UCSD-AML1 (cell line): ENCODE measurements at regions not wholly inside any gene's neighbourhood (a gene's known extent, or its start where the extent isn't known, plus 50 kb on each side); places are given as distances from the start of the nearest gene placed in this dataset.

Source experiments
- DNase-seq: peaks from one replicate; lab custom pipeline; 2025; ENCODE audit not compliant: unreplicated experiment; lab: John Stamatoyannopoulos, UW

DNA sequence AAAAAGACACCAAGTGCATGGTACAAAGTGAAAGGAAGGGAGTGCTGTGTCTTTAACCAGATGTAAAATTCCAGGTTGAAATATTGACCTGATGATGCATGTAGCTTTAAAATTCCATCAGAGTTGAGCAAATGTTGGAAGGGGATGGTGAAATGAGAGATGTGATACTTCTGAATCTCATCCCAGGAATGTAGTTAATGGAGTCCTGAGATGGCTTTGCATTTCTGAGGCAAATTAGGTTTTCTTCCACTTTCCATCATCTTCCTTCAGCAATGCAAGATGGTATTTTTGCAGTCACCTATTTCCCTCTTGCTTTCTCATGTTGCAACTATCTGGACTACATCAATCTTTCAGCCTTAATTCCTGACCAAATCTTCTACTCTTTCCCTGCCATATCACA, 194.1 kb upstream of the MIR17HG start:
- DNase-seq = no peak

DNA sequence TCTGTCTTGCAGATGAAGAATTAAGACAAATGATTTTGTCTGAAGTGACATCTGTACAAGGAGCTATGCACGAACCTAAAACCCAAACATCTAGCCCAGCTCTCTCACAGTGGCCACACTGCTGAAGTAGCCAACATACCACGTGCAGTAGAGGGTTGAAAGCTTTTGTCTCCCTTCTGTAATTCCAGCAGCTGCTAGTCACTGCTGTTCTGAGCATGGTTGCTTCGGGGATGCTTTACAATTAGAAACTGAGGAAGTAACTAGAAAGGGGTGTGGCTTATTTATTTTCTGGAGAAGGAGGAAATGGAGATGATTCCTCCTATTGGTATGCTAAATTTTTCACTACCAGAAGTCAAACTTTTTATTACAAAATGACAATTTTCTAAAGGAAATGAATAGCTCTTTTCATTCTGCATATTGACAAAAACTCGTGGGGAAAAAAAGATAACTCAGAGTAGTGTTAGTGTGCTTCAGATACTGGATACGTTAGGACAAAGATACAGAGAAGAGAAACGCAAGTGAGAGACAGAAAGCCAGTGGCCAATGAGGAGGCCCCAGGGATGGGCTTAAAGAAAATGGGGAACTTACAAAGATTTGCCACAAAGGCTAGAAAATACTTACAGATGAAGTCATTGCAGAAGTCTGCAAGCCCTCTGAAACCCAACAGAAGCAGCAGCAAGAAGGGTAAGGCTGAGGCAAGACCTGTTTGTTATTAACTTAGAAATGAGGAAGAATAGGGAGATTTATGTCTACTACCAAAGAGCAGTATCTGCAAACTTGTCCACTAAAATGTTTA, 192.7 kb upstream of the MIR17HG start:
- DNase-seq = no peak

DNA sequence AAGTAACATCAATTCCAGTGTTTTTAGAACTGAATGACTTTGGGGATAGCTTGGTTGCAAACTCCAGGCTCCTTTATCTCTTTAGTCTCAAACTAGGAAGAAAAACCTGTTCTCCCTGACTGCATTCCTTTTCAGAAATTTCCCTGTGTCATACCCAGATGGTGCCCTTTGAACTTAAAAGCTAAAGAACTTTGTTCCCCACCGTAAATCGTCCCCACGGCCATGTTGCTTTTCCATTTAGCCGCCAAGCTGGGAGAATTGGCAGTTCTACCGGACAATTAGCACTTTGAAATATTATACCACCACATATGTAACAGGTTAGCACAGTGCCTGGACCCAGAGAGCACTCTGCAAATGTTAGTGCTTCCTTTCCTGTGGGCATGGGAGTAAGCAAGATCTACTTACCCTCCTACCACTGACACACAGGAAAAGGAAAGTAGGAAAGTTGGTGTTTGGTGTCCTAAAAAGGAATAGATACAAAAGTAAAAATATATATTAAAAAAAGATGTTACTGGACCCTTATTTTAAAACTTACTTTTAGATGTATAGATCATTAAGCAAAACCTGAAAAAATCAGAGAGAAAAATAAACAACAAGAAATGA, 191.9 kb upstream of the MIR17HG start:
- DNase-seq = no peak

DNA sequence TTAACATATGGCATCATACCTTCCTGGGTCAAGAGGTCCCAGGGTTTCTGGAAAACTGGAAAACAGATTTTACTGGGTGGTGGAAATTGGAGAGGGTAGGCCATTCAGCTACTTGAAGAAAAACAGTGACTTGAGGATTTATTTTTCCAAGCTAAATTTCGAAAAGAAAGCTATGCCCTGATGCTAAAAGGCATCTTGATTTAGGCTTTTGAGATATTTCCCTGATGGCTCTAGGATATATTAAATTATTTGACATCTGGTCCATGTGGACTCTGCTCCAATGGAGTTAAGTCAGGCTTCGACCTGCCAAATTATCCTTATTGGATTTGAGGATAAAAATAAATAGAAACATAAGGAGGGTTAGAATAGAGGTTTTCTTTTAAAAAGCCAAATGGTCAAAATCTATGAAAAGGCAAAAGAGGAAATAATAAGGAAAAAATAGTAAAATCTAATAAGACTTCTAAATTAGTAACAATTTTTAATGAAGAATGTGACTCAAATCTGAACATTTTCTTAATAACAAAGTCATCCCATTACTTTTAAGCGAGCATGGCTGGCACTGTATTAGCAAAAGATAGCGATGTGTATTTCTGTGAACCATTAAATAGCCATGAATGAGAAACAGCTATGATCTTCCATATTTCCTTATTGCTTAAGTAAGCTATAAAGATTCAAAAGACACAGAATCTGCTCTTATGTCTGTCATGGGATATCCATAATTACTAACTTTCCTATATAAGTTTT, 190.0 kb upstream of the MIR17HG start:
- DNase-seq = no peak

DNA sequence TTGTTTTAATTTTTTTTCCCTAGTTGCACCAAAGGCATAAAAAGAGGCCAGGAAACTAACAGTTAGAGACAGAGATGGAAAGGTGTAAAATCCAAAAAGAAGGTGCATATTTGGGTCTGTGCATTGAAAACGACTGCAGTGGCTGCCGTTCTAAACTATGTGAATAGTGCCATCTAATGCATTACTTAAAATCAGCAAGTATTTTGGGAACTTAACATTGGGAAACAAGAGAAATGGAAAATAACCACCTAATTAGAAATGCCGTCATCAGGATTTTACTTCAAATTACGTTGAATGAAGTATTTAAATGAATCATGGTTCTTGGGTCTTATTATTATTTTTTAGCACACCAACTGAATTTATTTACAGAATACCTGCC, 189.5 kb upstream of the MIR17HG start:
- DNase-seq = no peak

DNA sequence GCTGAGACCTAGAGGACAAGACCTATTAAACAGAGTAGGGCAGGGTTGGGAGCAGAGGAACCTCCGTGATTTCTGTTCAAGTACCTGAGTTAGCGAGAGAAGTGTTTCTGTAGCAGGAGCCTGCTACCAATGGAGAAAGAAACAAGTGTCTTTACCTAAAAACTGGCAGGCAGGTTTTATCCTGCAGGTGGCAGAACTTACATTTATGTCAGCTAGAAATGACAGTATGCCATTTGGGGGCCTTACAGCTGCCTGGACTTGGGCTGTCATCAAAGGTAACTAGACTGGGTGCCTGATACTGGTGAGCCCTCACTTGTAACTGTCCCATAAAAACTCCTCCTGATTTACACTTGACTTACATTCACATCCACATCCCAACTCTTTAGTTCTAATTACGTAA, 185.3 kb upstream of the MIR17HG start:
- DNase-seq = peak; percentile 11

DNA sequence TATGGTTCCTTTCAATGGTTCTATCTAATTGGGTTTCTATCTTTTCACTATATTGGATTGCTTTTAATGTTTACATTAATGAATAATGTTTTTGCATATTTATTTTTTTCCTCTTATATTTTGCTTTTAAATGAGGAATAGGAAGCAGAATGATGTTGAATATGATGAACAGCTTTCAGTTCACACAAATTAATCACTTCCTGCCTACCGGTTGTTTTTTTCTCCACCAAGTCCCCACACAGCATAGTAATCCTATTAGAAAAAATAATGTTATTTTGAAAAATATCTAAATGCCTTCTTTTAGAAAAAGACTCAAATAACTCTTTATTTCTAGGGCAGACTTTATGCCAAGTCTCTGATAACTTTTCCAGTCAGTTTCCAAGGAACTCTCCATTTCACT, 184.9 kb upstream of the MIR17HG start:
- DNase-seq = no peak

DNA sequence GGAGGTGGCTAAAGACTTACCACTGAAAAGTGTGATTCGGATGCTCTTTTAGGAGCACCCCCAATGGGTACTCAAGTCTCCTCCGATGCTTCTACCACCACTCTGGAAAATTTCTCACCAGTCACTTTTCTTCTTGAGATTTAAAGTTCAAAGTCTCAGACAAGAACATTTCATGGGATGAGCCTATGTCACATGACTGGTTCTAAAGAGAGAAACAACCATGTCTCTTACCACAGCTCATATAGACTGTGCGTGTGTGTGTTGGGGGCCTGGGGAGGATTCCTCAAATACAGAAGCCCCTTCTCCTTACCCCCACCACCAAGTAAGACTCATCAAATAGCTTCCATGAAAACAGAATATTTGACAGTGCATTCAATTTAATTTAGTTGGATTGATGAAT, 181.7 kb upstream of the MIR17HG start:
- DNase-seq = no peak

DNA sequence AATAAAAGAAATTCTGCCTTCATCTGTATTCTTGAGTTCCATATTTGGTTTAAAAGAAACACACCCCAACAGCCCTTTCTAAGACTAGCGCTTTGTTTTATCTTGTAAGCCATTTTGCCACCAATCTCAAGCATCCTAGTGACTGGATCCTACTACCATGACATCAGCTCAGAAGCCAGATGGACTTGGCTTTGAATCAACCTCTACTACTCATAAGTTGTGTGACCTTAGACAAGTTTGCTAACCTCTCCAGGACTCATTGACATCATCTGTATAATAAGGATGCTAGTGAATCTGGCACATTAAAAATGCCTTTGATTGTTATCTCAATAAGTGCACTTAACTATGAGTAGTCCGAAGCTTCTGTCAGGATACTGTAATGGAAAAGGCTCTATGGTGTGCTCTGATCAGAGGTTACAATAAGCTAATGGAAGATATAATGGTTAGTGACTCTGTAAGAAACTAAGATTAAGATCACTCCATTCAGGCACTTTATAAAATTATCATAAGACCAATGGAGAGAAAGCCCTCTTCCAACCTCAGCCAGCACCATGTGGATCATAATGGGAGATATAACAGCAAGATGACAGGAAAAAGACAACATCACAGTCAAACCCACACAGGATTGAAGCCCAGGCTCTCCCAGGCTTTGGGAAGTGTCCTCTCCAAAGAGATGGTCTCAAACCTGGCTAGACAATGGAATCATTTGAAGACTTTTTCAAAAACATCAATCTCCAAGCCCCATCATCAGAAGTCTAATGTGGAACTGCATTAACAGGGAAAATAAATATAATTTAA, 180.6 kb upstream of the MIR17HG start:
- no peak for DNase-seq

DNA sequence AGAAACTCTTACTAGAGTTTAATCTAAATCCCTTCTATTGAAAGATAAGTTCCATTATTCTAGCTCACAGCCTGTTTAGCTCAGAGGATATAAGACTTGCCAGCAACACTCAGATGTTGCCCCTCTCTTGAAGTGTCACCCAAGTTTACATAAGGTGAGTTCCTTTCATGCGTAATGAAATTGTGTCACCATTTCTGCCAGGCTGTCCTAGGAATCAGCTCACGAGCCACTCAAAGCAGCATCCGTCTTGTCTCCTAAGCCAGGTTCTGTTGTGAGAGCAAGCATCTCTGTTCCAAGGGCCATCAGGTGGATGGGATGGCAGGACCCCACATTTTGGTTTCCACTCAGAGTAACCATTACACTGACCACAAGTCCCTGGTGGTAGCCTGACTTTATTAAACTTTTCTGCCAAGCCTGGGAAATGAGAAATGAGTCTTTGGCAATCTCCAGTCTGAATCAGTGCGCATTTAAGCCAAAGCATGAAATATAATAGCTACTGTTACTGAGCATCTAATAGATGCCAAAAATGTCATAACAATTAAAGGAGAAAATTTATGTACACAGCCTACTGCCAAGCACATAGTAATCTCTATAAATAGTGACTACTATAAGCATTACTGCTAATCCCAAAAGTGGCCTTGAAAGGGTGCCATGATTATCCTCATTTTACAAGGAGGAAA, 179.6 kb upstream of the MIR17HG start:
- DNase-seq = no peak

DNA sequence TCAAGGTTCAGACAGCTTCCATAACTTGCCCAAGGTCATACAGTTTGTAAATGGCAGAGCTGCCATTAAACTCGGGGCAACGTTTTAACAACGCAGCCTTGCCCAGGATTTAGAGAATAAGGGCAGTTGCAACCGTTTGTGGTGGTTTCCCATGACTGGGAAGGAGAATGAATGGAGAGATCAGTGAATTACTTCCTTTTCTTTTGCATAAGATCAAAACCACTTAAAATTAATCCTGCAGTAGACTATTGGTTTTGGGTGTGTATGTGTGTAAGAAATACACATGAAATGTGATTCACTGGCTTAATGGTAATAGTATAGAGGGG, 179.1 kb upstream of the MIR17HG start:
- no peak for DNase-seq

DNA sequence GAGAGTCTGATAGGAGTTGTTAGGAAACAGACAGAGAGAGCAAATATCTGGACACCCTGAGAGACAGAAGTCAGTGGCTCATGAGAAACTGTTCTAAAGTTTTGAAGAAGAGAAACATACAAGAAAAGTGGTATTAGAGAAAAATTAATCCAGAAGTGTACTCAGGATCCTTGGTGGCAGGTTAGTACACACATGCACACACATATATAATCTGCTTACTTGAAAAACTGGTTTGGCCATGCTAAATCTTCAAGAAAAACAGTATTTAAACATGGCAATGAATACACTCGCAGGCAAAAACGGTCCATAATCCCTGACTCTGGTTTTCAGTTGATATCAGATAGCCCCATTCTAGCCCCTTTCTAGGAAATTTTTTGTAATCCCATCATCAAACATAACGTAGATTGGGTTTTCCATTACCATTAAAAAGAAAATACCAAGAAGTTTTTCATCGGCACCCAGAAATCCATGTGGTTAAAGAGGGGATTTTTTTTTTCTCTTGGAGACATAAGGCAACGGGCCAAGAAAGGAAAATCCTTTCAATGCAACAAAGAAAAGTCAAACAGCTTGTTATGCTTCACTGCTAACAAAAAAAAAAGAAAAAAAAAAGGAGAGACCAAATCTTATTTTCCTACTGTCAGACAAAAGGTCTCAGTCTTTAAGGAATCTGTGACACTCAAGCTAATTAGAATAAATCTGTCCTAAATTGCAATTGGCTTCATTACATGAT, 178.0 kb upstream of the MIR17HG start:
- no peak for DNase-seq

DNA sequence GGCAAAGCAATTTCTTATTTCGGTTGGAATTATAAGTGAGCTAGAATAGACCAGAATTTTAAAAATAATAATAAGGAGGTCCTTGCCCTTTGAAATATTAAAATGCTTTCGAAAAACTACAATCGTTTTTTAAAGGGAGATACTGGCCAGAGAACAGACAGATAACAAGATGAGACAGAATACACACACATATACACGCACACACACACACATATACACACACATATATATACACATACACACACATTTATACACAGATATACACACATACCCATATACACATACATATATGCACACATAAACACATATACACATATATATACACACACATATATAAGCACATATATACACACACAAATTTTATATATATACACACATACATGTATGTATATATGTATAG, 175.3 kb upstream of the MIR17HG start:
- DNase-seq = no peak

DNA sequence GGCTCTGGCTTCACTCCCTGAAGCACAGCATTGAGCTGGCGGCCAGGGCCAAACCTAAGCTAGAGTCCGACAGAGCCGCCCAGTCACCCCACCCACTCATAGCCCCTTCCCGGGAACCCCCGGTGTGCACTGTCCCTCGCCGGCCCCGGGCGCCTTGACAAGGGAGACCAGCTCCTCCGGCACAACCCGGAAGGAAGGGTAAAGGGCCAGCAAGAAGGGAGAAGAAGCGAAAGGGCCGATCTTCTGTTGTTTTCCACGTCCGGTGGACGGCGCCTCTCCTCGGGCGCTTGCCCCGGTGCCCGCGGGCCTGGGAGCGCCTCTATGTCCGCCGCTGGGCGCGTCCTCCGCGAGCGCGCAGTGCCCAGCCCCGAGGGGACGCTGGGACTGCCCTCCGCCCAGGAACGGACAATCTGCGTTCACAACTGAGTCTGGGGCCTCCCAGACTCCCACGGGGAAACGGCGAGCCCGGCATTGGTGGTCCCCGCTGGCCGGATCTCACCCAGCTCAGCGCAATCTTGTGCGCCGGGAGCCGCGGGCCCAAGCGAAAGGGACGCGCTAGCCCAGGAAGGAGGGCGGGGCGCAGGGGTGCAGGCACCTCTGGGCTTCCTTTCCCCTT, 172.5 kb upstream of the MIR17HG start:
- no peak for DNase-seq

DNA sequence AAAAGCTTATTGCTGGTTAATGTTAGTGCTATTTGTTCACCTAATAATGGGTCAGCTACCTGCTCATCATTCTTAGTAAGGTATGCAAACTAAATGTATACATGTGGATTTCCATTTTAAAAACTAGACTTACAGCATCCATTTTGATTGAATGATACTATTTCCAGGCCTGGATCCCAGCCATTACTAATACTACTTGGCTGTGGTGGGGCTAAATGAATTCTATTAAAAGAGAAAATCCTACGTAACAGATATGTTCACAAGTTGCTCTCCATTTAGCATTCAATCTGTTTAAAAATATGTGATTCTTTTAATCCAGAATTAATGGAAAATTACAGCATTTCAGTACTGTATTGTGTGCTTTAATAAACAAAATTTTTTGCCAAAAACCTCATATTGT, 169.4 kb upstream of the MIR17HG start:
- no peak for DNase-seq

DNA sequence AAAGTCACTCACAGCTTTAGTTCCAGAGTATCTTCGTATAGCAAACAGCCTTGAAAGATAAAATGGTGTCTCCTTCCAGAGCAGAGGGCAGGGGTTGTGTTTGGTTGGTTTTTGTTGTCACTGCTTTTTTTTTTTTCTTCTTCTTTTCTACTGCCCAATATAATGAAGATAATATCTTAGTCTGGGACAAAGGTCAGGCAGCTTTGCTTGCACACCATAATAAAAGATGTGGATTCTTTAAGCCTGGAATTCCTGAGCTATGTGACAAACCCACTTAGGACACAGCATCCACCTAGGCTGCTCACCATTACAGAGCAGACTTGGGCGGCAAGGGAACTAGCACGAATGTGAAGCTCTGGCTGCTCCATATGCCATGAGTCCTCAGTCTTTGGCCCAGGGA, 165.6 kb upstream of the MIR17HG start:
- DNase-seq = no peak

DNA sequence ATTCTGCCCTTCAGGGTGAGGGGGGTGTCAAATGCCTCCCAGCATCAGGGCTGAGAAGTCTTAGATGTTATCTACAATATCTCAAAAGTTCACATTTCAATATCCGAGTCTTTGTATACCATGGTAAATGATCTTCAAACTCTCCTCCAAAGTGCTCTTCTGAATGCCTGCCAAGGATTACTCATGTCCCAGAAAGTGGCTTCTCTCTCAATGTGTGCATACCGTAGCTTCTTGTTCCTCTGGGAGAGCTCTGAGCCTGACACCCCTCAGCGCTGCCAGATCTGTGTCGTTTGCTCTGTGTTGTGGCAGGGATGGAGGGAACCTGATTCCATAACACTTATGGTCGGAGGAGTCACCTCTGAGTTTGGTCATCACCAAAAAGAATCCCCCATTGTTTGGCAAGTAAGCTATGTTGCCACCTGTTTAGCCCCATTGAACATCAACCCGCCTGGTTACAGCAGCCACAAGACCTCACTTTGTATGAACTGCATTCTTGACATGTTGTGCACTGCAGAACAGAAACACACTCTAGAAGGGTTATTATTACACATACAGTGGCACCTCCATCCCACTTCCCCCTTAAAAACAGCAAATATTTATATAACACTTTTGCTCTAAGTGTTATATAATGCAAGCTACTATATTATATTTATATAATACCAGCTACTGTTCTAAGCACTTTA, 163.1 kb upstream of the MIR17HG start:
- DNase-seq = no peak

DNA sequence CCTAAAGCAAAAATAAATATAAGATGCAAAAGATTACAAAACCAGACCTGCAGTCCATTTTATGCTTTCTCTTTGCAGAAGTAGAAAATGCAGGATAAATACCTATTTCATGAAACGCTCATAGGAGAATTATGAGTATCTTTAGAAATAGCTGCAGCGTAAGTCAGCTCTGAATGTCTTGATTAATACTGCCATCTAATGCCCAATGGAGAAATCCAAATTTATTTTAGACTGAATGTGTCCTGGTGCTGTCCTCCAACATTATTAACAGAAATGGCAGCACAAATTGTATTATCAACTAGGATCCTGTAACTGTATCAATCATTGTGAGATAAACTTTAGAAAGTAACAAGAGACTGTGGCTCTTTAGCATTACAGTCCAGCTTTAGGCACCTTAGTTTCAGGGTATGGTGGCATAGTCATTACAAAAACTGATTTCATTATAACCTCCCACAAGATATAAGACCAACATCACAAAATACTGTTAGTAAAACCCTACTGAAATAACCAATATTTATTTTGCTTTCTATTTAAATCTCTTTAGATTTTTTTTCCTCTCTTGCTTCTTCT, 162.1 kb upstream of the MIR17HG start:
- DNase-seq = no peak

DNA sequence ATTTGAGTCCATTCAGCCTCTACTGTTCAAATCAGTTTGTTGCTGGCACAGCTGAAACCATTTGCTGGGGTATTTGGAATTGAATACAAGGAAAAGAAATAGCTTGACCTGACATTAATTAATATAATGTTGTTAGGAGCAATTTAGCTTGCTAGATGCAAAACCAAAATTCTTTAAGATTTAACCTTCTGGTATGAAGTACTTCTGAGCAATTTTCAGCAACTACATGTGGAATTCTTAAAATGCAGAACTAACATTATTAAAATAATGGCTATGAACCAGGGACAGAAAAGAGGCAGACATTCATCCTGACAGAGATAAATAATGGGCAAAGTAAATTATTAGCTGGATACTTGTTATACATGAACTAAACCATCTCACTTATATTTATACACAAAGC, 160.0 kb upstream of the MIR17HG start:
- no peak for DNase-seq
